Umbilical cord (tissue), 1 donor: ENCODE measurements at regions not wholly inside any gene's neighbourhood (a gene's known extent, or its start where the extent isn't known, plus 50 kb on each side); places are given as distances from the start of the nearest gene placed in this dataset.

Source experiments
- DNase-seq: peaks from one replicate; pipeline ENCODE4 v3.0.0-alpha.2; 2015; ENCODE audit warnings: low spot score

GRCh38 chr10:107631876-107632275, 467.4 kb upstream of the SORCS1 start:
- no peak for DNase-seq

- DNase-seq: no peak
Observed at GRCh38 chr10:107626862-107627261, 462.4 kb upstream of the SORCS1 start.

- no peak for DNase-seq
Observed at GRCh38 chr10:107623292-107623691, 458.8 kb upstream of the SORCS1 start.

GRCh38 chr10:107619139-107619538, 454.6 kb upstream of the SORCS1 start:
- no peak for DNase-seq

- DNase-seq: no peak
Observed at GRCh38 chr10:107618504-107618994, 454.0 kb upstream of the SORCS1 start.

- DNase-seq: no peak
Observed at GRCh38 chr10:107616463-107617410, 452.2 kb upstream of the SORCS1 start.

GRCh38 chr10:107616031-107616430, 451.5 kb upstream of the SORCS1 start:
- DNase-seq: no peak

- no peak for DNase-seq
Observed at GRCh38 chr10:107614939-107615685, 450.6 kb upstream of the SORCS1 start.

GRCh38 chr10:107611115-107611514, 446.6 kb upstream of the SORCS1 start:
- no peak for DNase-seq

GRCh38 chr10:107589081-107589480, 424.6 kb upstream of the SORCS1 start:
- DNase-seq: no peak

GRCh38 chr10:107585630-107586029, 421.1 kb upstream of the SORCS1 start:
- DNase-seq: no peak

- DNase-seq: no peak
Observed at GRCh38 chr10:107583974-107584373, 419.5 kb upstream of the SORCS1 start.

- DNase-seq: no peak
Observed at GRCh38 chr10:107579970-107580369, 415.5 kb upstream of the SORCS1 start.

GRCh38 chr10:107577221-107577620, 412.7 kb upstream of the SORCS1 start:
- DNase-seq: no peak

GRCh38 chr10:107576746-107577145, 412.2 kb upstream of the SORCS1 start:
- no peak for DNase-seq

GRCh38 chr10:107565014-107565413, 400.5 kb upstream of the SORCS1 start:
- no peak for DNase-seq

GRCh38 chr10:107561136-107561650, 396.7 kb upstream of the SORCS1 start:
- no peak for DNase-seq

GRCh38 chr10:107557916-107558315, 393.4 kb upstream of the SORCS1 start:
- DNase-seq: no peak

GRCh38 chr10:107554333-107554732, 389.8 kb upstream of the SORCS1 start:
- DNase-seq: no peak

GRCh38 chr10:107553470-107553869, 389.0 kb upstream of the SORCS1 start:
- DNase-seq: no peak

- no peak for DNase-seq
Observed at GRCh38 chr10:107552963-107553362, 388.5 kb upstream of the SORCS1 start.

GRCh38 chr10:107548301-107548700, 383.8 kb upstream of the SORCS1 start:
- DNase-seq: no peak
